NT2/D1 (cell line): ENCODE measurements at regions not wholly inside any gene's neighbourhood (a gene's known extent, or its start where the extent isn't known, plus 50 kb on each side); places are given as distances from the start of the nearest gene placed in this dataset.
"Not testable (repeated sequence)": the region's sequence is repeated elsewhere in the genome, so short reads cannot be mapped to it uniquely, and the experiment has no call there.

Source experiments
- SUZ12 ChIP-seq: IDR thresholded peaks from 2 replicates; pipeline ENCODE4 v1.6.1; 2011; ENCODE audit not compliant: insufficient read length, insufficient read depth; ENCODE audit errors: extremely low read depth
- YY1 ChIP-seq: IDR thresholded peaks from 2 replicates; pipeline ENCODE4 v1.6.1; 2011; ENCODE audit not compliant: insufficient read length, insufficient read depth
- ZNF274 ChIP-seq: IDR thresholded peaks from 2 replicates; pipeline ENCODE4 v1.6.1; 2011; ENCODE audit warnings: mild to moderate bottlenecking, low read depth, low read length

DNA sequence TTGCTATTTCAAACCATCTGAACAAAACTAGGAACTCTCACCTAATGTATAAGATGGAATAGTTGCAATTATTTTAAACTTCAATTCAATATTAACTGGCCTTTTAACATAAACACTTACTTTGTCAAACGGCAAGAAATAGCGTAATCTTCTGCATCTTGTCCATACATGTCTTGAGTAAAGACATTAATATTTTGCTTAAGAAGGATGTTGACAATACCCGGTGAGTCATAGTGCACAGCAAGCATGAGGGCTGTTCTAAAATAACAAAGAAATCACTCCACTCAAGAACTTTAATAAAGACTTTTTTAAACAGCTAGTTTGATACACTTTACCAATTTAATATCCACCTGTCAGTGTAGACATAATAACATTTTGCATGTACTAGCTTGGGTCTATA, 240.9 kb downstream of the LIPI start:
- TF ChIP-seq SUZ12, ZNF274, YY1: not testable (repeated sequence)
